Neural progenitor cell (in vitro differentiated cells): ENCODE measurements at regions not wholly inside any gene's neighbourhood (a gene's known extent, or its start where the extent isn't known, plus 50 kb on each side); places are given as distances from the start of the nearest gene placed in this dataset.

Experiments
- DNase-seq: peaks from one replicate; pipeline ENCODE4 v3.0.0-alpha.2; 2016; ENCODE audit warnings: low spot score
- H2AFZ ChIP-seq: fragments of 200-600 bp; sonication (generic); replicated peaks from 2 replicates; pipeline ENCODE4 v1.6.1; 2016; ENCODE audit warnings: antibody characterized with exemption
- H3F3A ChIP-seq: fragments of 200-600 bp; sonication (generic); 2 replicates; pipeline ENCODE4 v1.6.1; 2016; ENCODE audit warnings: antibody characterized with exemption, low read depth
- H3K27ac ChIP-seq: fragments of 200-600 bp; sonication (generic); 2 replicates; pipeline ENCODE4 v1.5.1; 2016; ENCODE audit warnings: mild to moderate bottlenecking
- H3K27me3 ChIP-seq: fragments of 200-600 bp; sonication (generic); 2 replicates; pipeline ENCODE4 v1.6.1; 2016; ENCODE audit warnings: mild to moderate bottlenecking, moderate library complexity
- H3K36me3 ChIP-seq: fragments of 200-600 bp; sonication (generic); 2 replicates; pipeline ENCODE4 v1.5.1; 2016
- H3K4me1 ChIP-seq: fragments of 200-600 bp; sonication (generic); 2 replicates; pipeline ENCODE4 v1.6.1; 2016; ENCODE audit warnings: mixed run types
- H3K4me2 ChIP-seq: fragments of 200-600 bp; sonication (generic); 2 replicates; pipeline ENCODE4 v1.6.1; 2016
- H3K4me3 ChIP-seq: fragments of 200-600 bp; sonication (generic); 2 replicates; pipeline ENCODE4 v1.5.1; 2016
- H3K79me2 ChIP-seq: fragments of 200-600 bp; sonication (generic); 2 replicates; pipeline ENCODE4 v1.6.1; 2016; ENCODE audit warnings: low read depth
- H3K9ac ChIP-seq: fragments of 200-600 bp; sonication (generic); 2 replicates; pipeline ENCODE4 v1.6.1; 2016
- H3K9me3 ChIP-seq: fragments of 200-600 bp; sonication (generic); 2 replicates; pipeline ENCODE4 v1.5.1; 2016; ENCODE audit warnings: low read depth
- H4K20me1 ChIP-seq: fragments of 200-600 bp; sonication (generic); 2 replicates; pipeline ENCODE4 v1.6.1; 2016; ENCODE audit warnings: low read depth
- H3K27ac Mint-ChIP-seq: 3 replicates; pipeline ENCODE4 v1.8.0; 2021; ENCODE audit warnings: mixed read lengths
- H3K27me3 Mint-ChIP-seq: 2 replicates; pipeline ENCODE4 v1.8.0; 2022; ENCODE audit warnings: low read depth, mild to moderate bottlenecking, inconsistent platforms, moderate library complexity, mixed read lengths; ENCODE audit not compliant: insufficient read depth
- H3K36me3 Mint-ChIP-seq: 3 replicates; pipeline ENCODE4 v1.8.0; 2021; ENCODE audit warnings: mixed read lengths
- H3K4me1 Mint-ChIP-seq: 3 replicates; pipeline ENCODE4 v1.8.0; 2021; ENCODE audit warnings: mixed read lengths
- H3K4me3 Mint-ChIP-seq: 3 replicates; pipeline ENCODE4 v1.8.0; 2021; ENCODE audit warnings: mild to moderate bottlenecking, moderate library complexity, mixed read lengths
- H3K9me3 Mint-ChIP-seq: 3 replicates; pipeline ENCODE4 v1.8.0; 2020; ENCODE audit warnings: mixed read lengths
- CTCF ChIP-seq: fragments of 200-600 bp; sonication (generic); IDR thresholded peaks from 2 replicates; pipeline ENCODE4 v1.5.1; 2017; ENCODE audit warnings: antibody characterized with exemption, mild to moderate bottlenecking
- EZH2 ChIP-seq: fragments of 200-600 bp; sonication (generic); IDR thresholded peaks from 2 replicates; pipeline ENCODE4 v1.6.1; 2017; ENCODE audit warnings: antibody characterized with exemption, mild to moderate bottlenecking, moderate library complexity
- EZH2phosphoT487 ChIP-seq: fragments of 200-600 bp; sonication (generic); IDR thresholded peaks from 2 replicates; pipeline ENCODE4 v1.6.1; 2017; ENCODE audit warnings: antibody characterized with exemption

- H3K9me3 ChIP-seq = no peaks in the 10 kb centered on the region
- Mint-ChIP-seq H3K27me3 (peaks cover 4% of the 10 kb centered on the region), H3K27ac (no peak overlapping the region), H3K36me3 (no peaks in the 10 kb centered on the region), H3K9me3 (no peaks in the 10 kb centered on the region), H3K4me1 (peaks cover 13% of the 10 kb centered on the region), H3K4me3 (no peak overlapping the region)
- peaks cover 4% of the 10 kb centered on the region for H3F3A ChIP-seq
- H3K4me1 ChIP-seq = peaks cover 37% of the 10 kb centered on the region
- no peak for DNase-seq
- no peaks in the 10 kb centered on the region for H3K27me3 ChIP-seq
- H3K4me2 ChIP-seq = no peak overlapping the region
- H4K20me1 ChIP-seq = no peaks in the 10 kb centered on the region
- no peak overlapping the region for H3K4me3 ChIP-seq
- no peak overlapping the region for H2AFZ ChIP-seq
- TF ChIP-seq EZH2phosphoT487 (no peak), EZH2 (no peak)
- H3K27ac ChIP-seq = no peak overlapping the region
- H3K9ac ChIP-seq = no peak overlapping the region
- no peaks in the 10 kb centered on the region for H3K79me2 ChIP-seq
- no peaks in the 10 kb centered on the region for H3K36me3 ChIP-seq
These were observed 417.0 kb downstream of the TMEM161B start for GRCh38 chr5:87851603-87852002.

- Mint-ChIP-seq H3K4me1 (peaks cover 19% of the 10 kb centered on the region), H3K36me3 (no peaks in the 10 kb centered on the region), H3K27ac (no peak overlapping the region), H3K27me3 (peaks cover 2% of the 10 kb centered on the region), H3K9me3 (no peaks in the 10 kb centered on the region), H3K4me3 (no peak overlapping the region)
- Histone ChIP-seq H3K4me1 (peaks cover 45% of the 10 kb centered on the region), H3K27me3 (no peaks in the 10 kb centered on the region), H4K20me1 (no peaks in the 10 kb centered on the region), H3K36me3 (no peaks in the 10 kb centered on the region), H3K4me2 (no peak overlapping the region), H2AFZ (no peak overlapping the region), H3K79me2 (no peaks in the 10 kb centered on the region), H3K4me3 (no peak overlapping the region), H3K27ac (no peak overlapping the region), H3F3A (peaks cover 10% of the 10 kb centered on the region), H3K9me3 (no peaks in the 10 kb centered on the region), H3K9ac (no peak overlapping the region)
- TF ChIP-seq EZH2phosphoT487 = no peak
- TF ChIP-seq EZH2 = no peak
- no peak for TF ChIP-seq CTCF
- DNase-seq = no peak
These were observed 417.8 kb downstream of the TMEM161B start for GRCh38 chr5:87850843-87851242.

- H3K27ac Mint-ChIP-seq = peak overlapping the region; percentile 54
- peak overlapping the region; percentile 50 for H3K4me2 ChIP-seq
These were observed 422.9 kb downstream of the TMEM161B start for GRCh38 chr5:87845734-87846133.

More at GRCh38 chr5:87845734-87846133, 422.9 kb downstream of the TMEM161B start:
- no peak overlapping the region for H3K9ac ChIP-seq
- no peaks in the 10 kb centered on the region for H3K36me3 Mint-ChIP-seq
- peaks cover 50% of the 10 kb centered on the region for H3K4me1 ChIP-seq
- H3K27ac ChIP-seq = peak overlapping the region; percentile 66
- H3K4me3 ChIP-seq = no peak overlapping the region
- DNase-seq = peak; percentile 58
- H3K27me3 ChIP-seq = no peaks in the 10 kb centered on the region
- H3K79me2 ChIP-seq = no peaks in the 10 kb centered on the region
- H3K27me3 Mint-ChIP-seq = no peaks in the 10 kb centered on the region
- no peak overlapping the region for H2AFZ ChIP-seq
- H3K9me3 ChIP-seq = no peaks in the 10 kb centered on the region
- peaks cover 2% of the 10 kb centered on the region for H3K9me3 Mint-ChIP-seq
- H4K20me1 ChIP-seq = no peaks in the 10 kb centered on the region
- TF ChIP-seq EZH2phosphoT487 (peak; percentile 63), CTCF (no peak)
- H3K4me1 Mint-ChIP-seq = peaks cover 29% of the 10 kb centered on the region
- H3K36me3 ChIP-seq = no peaks in the 10 kb centered on the region
- no peak overlapping the region for H3K4me3 Mint-ChIP-seq
- peaks cover 15% of the 10 kb centered on the region for H3F3A ChIP-seq
